RWPE2 (cell line): ENCODE measurements at regions not wholly inside any gene's neighbourhood (a gene's known extent, or its start where the extent isn't known, plus 50 kb on each side); places are given as distances from the start of the nearest gene placed in this dataset.

Source experiments
- ATAC-seq: fragments of 200-7000 bp; cut with Tn5 transposase; 3 replicates; pipeline ENCODE4 v1.9.1; 2021; ENCODE audit warnings: low read depth
- DNase-seq: peaks from one replicate; pipeline ENCODE4 v3.0.0-alpha.2; 2020; ENCODE audit warnings: low spot score
- H3K27ac ChIP-seq: fragments of 450-650 bp; 2 replicates; pipeline ENCODE4 v1.5.1; 2017; ENCODE audit warnings: mild to moderate bottlenecking; ENCODE audit not compliant: poor library complexity, severe bottlenecking
- H3K27me3 ChIP-seq: fragments of 250-450 bp; sonication (Bioruptor Pico); 2 replicates; pipeline ENCODE4 v1.5.1; 2021; ENCODE audit warnings: mild to moderate bottlenecking, moderate library complexity; ENCODE audit not compliant: insufficient read depth, poor library complexity, severe bottlenecking
- H3K36me3 ChIP-seq: fragments of 250-450 bp; sonication (Bioruptor Pico); 2 replicates; pipeline ENCODE4 v1.5.1; 2020; ENCODE audit warnings: low read depth, mild to moderate bottlenecking, moderate library complexity
- H3K4me1 ChIP-seq: fragments of 250-450 bp; sonication (Bioruptor Pico); 2 replicates; pipeline ENCODE4 v1.5.1; 2021; ENCODE audit warnings: mild to moderate bottlenecking, moderate library complexity; ENCODE audit not compliant: insufficient read depth, poor library complexity, severe bottlenecking
- H3K4me3 ChIP-seq: fragments of 250-450 bp; sonication (Bioruptor Pico); 2 replicates; pipeline ENCODE4 v1.5.1; 2021; ENCODE audit warnings: mild to moderate bottlenecking, moderate library complexity; ENCODE audit not compliant: severe bottlenecking
- H3K9me3 ChIP-seq: fragments of 250-450 bp; sonication (Bioruptor Pico); 2 replicates; pipeline ENCODE4 v1.5.1; 2021; ENCODE audit warnings: mild to moderate bottlenecking, moderate library complexity; ENCODE audit not compliant: severe bottlenecking
- TF ChIP-seq, protein P1 (sequence below): fragments of 450-650 bp; IDR thresholded peaks from one replicate; pipeline ENCODE4 v1.5.1; 2017; ENCODE audit warnings: mild to moderate bottlenecking, moderate library complexity; ENCODE audit not compliant: poor library complexity, severe bottlenecking

DNA sequence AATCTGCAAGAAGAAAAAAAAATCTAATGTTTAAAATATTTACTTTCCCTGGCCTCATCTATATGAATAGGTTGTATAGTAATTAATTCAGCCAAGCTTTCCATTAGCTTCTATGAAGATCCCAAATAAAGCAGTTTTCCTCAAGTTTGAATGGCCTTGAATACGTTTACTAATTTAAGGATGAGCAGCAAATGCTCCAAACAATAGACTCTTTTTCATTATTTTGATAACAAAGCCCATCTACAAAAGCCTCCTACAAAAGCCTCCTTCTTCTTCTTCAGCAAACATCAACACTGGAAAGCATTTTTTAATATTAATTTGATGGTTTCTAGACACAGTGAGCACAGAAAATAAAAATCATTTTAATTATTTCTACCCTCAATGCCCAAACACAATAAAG, 1130.3 kb upstream of the CNTN5 start:
- no peak for DNase-seq
- no peak for ATAC-seq
- Histone ChIP-seq H3K27me3 (no peaks in the 10 kb centered on the region), H3K27ac (no peak overlapping the region), H3K4me1 (no peaks in the 10 kb centered on the region), H3K36me3 (no peaks in the 10 kb centered on the region), H3K9me3 (no peaks in the 10 kb centered on the region), H3K4me3 (no peak overlapping the region)
- TF ChIP-seq, protein P1, sequence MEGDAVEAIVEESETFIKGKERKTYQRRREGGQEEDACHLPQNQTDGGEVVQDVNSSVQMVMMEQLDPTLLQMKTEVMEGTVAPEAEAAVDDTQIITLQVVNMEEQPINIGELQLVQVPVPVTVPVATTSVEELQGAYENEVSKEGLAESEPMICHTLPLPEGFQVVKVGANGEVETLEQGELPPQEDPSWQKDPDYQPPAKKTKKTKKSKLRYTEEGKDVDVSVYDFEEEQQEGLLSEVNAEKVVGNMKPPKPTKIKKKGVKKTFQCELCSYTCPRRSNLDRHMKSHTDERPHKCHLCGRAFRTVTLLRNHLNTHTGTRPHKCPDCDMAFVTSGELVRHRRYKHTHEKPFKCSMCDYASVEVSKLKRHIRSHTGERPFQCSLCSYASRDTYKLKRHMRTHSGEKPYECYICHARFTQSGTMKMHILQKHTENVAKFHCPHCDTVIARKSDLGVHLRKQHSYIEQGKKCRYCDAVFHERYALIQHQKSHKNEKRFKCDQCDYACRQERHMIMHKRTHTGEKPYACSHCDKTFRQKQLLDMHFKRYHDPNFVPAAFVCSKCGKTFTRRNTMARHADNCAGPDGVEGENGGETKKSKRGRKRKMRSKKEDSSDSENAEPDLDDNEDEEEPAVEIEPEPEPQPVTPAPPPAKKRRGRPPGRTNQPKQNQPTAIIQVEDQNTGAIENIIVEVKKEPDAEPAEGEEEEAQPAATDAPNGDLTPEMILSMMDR, result no peak

DNA sequence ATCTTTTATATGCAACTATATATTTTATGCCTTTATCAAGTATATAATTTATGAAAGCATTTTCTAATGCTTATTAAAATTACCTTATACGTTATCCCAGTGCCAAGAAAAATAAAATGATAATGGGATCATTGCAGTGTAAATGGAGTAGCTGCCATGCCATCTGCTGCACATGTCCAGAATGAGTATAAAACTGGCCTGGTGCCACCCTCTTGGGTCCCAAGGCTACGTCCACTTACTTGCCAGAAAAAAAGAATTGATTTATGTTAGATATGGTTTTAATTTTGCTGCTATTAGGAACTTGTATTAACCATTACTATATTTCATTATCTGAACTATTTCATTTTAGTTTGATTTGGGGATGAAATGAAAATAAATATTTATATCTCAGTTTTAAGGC, 1127.1 kb upstream of the CNTN5 start:
- Histone ChIP-seq H3K9me3 (no peaks in the 10 kb centered on the region), H3K27me3 (no peaks in the 10 kb centered on the region), H3K36me3 (no peaks in the 10 kb centered on the region), H3K4me1 (no peaks in the 10 kb centered on the region), H3K4me3 (no peak overlapping the region), H3K27ac (no peak overlapping the region)
- DNase-seq, result no peak
- TF ChIP-seq, protein P1, result no peak
- ATAC-seq, result no peak

DNA sequence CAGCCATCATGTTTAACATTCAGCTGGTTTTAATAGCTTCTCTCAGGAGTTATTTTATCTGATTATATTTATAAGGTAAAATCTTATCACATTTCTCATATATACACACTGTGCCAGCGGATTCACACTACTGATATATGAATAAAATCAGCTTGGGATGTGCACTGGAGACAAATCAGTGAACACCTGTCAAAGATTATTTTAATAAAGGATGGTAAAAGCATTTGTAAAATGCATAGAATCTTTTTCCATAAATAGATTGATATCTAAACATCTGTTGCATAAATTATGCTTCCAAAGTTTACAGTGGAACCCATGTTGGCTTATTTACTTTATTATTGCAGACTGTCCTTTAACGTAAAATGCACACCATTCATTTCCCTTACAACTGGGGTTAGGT, 1125.8 kb upstream of the CNTN5 start:
- DNase-seq (no peak), ATAC-seq (no peak)
- Histone ChIP-seq H3K27ac (no peak overlapping the region), H3K36me3 (no peaks in the 10 kb centered on the region), H3K27me3 (no peaks in the 10 kb centered on the region), H3K9me3 (no peaks in the 10 kb centered on the region), H3K4me3 (no peak overlapping the region), H3K4me1 (no peaks in the 10 kb centered on the region)
- TF ChIP-seq, protein P1, result no peak

DNA sequence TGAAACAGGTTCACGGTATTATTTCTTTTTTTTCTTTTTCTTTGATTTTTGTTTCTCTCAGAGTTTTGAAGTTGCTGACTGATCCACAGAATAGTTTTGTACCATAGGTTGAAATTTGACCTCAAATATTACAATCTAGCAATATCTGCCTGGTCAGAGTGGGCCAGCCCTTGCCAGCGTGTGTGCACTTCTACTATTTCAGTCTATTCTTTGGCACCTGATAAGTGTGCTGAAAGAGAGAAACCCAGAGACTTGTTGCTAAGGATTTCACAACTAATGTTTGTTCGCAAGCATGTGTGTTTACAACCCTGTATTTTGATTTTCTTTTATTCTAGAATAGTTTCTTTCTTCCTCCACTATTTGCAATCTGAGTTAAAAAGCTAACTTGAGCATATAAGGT, 1125.2 kb upstream of the CNTN5 start:
- H3K27me3 ChIP-seq, result no peaks in the 10 kb centered on the region
- H3K4me3 ChIP-seq, result no peak overlapping the region
- H3K36me3 ChIP-seq, result no peaks in the 10 kb centered on the region
- DNase-seq, result no peak
- TF ChIP-seq, protein P1, result no peak
- ATAC-seq, result no peak
- no peaks in the 10 kb centered on the region for H3K4me1 ChIP-seq
- H3K9me3 ChIP-seq, result no peaks in the 10 kb centered on the region
- no peak overlapping the region for H3K27ac ChIP-seq

DNA sequence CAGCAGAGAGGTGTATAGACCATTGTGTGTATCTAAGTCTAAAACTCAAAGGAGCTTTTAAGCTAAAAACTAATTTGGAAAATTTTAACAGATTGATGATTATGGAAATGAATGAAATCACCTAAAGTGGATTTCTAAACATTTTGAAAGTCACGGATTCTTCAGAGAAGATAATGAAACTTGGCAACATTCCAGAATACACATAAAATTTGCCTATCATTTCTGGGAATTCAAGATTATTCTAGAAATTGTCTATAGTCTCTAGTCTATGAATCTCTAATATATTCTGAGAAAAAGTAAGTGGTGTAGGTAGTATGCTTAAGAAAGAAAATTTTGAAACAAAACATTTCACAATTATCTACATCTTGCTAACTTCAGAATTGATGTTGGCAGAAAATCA, 1117.9 kb upstream of the CNTN5 start:
- TF ChIP-seq, protein P1, result no peak
- no peak overlapping the region for H3K4me3 ChIP-seq
- H3K9me3 ChIP-seq, result no peaks in the 10 kb centered on the region
- no peaks in the 10 kb centered on the region for H3K4me1 ChIP-seq
- DNase-seq (no peak), ATAC-seq (no peak)
- H3K27me3 ChIP-seq, result no peaks in the 10 kb centered on the region
- no peaks in the 10 kb centered on the region for H3K36me3 ChIP-seq
- H3K27ac ChIP-seq, result no peak overlapping the region
